NCI-H524 (cell line): ENCODE measurements at regions not wholly inside any gene's neighbourhood (a gene's known extent, or its start where the extent isn't known, plus 50 kb on each side); places are given as distances from the start of the nearest gene placed in this dataset.
"Not testable (repeated sequence)": the region's sequence is repeated elsewhere in the genome, so short reads cannot be mapped to it uniquely, and the experiment has no call there.

Source experiments
- DNase-seq, 2 experiments: peaks; one replicate each; lab custom pipeline; 2025; lab: John Stamatoyannopoulos, UW

DNA sequence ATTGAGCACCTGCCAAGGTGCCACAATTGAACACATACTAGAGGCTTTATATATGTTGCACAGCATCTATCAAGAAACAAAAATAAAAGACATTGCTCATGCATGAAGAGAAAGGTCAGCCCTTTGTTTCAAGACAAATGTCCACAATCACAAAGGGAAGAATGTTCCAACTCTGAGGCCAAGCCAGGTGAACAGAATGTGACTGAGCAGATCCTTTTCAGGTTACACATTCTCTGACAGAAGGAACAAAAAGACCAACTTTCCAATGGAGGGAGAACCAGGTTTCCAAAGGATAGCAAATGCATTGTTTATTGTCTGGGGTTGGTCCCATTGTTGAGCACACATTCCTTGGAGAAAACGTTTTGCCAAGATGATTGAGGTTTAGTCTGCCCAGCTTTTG, 50.2 kb upstream of the FAM174B start:
- DNase-seq = no peak

GRCh38 chr15:92706201-92706600, 50.6 kb upstream of the FAM174B start:
- no peak for DNase-seq

GRCh38 chr15:92707880-92708551, 52.4 kb upstream of the FAM174B start:
- DNase-seq = no peak

DNA sequence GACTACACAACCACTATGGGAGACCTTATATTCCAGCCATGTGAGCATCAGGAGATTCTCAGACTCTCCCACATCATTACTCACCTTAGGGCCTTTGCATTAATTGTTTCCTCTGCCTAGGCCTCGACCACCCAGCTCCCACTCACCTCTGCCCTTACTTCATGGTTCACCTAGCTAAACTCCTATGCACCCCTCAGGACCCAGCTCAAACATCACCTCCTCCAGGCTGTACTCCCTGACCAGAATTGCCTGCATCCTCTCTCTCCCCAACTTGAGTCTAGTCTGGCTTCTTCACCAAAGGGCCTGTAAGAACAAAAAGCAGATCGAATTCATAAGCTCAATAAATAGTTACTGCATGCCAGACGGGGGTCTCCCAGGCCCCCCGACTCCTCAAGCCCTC, 53.1 kb upstream of the FAM174B start:
- no peak for DNase-seq

DNA sequence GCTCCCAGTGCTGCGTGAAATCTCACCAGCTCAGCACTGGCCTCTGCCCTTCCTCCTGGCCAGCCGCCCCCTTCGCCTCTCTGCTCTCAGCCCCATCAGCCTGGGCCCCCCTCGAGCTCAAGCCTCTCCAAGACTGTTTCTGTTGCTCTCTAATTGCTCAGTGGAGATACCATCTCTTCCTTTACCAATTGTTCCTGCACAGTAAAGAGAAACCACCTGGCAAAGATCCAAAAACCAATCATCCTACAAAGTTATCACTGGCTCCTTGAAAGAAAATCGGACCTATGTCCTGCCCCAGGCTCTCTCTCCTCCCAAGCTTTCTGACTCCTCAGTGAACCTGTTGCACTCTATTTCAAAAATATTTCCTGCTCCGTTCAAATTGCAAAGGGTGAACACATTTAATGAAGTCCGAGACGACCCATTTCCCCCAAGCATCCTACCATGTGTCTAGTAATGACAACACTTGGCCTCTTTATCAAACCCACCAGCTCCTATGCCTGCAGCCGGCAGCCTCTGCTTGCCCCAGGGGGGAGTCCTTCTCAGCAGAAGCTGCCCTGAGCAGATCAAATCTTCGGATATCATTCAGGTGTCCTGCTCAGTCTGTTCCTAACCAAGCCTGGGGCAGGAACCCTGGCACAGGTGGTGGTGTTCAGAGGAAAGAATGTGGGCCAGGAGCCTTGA, 53.7 kb upstream of the FAM174B start:
- DNase-seq = no peak

- DNase-seq = no peak
Measured at GRCh38 chr15:92711457-92711831, 55.9 kb upstream of the FAM174B start.

- DNase-seq = peak; percentile 25 to 58
Measured at GRCh38 chr15:92714077-92714476, 58.5 kb upstream of the FAM174B start.

- DNase-seq = peak; percentile 78 to 83
Measured at GRCh38 chr15:92714477-92715401, 59.2 kb upstream of the FAM174B start.

DNA sequence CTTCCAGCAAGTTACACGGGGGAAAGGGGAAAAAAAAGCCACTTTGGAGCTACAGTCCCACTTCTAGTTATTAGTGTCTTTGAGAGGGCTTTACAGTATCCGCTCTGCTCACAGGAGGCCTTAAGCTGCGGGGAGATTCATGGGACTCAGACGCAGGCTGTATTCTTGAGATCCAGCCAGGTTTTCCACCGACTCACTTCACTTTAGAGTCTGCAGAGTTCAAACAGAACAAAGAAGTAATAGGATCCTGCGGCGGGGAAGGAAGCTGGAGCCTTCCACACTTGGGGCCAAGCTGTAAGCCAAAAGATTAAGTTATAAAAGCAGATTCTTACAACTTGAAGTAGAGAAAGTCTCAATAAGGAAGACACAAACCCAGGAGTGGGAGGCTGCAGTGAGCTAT, 60.2 kb upstream of the FAM174B start:
- peak; percentile 28 to 62 for DNase-seq

DNA sequence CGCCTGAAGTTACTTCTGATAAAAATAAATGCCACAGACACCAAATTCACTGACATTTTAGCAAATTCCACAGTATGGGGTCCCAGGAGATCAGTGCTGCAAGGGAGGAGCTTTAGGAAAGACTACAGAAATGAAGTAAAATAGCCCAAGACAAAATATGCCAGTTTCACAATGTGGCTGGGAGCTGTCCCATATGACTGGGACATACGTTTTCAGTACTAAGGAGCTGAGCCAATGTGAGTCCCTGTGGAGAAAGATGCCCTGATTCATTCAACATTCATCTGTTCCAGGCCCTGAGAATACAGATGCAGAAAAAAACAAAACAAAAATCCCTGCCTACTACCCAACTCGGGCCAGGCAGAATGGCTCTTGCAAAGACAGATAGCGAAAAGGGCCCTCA, 63.4 kb upstream of the FAM174B start:
- no peak for DNase-seq

DNA sequence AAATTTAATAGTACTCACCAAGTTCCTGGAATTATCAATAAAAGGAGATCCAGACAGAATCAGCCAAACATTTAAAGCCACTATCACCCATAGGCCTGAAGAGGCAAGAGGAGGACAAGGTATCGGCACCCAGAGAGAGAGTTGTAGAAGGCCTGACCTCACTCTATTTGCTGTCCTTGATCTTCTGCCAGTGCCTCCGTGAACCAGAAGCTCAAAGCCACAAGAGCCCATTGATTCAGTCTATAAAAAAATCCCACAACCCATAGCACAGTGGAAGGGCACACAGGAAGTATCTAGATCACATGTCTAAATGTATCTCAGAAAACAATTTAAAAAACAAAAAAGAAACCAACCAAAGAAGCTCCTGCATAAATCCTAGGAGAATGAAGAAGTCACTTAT, 68.6 kb upstream of the FAM174B start:
- no peak for DNase-seq

DNA sequence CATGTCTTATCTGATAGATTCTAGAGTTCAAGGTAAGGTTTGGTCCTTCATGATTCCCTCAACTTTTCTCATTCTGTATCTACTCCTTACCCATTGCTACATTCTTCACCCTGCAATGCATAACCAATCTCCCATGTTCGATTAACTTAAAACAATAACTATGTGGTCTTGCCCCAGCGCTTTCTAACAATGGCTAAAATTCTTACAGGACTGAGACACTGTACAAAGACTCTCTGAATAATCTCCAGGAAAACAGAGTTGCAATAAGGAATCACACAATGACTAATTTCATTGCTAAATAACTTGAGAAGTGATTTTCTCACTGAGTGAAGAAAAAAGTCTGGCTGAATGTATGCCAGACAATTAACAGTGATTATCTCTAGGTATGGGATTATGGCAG, 69.6 kb upstream of the FAM174B start:
- DNase-seq = no peak

- DNase-seq = no peak
Measured at GRCh38 chr15:92728266-92728665, 72.7 kb upstream of the FAM174B start.

DNA sequence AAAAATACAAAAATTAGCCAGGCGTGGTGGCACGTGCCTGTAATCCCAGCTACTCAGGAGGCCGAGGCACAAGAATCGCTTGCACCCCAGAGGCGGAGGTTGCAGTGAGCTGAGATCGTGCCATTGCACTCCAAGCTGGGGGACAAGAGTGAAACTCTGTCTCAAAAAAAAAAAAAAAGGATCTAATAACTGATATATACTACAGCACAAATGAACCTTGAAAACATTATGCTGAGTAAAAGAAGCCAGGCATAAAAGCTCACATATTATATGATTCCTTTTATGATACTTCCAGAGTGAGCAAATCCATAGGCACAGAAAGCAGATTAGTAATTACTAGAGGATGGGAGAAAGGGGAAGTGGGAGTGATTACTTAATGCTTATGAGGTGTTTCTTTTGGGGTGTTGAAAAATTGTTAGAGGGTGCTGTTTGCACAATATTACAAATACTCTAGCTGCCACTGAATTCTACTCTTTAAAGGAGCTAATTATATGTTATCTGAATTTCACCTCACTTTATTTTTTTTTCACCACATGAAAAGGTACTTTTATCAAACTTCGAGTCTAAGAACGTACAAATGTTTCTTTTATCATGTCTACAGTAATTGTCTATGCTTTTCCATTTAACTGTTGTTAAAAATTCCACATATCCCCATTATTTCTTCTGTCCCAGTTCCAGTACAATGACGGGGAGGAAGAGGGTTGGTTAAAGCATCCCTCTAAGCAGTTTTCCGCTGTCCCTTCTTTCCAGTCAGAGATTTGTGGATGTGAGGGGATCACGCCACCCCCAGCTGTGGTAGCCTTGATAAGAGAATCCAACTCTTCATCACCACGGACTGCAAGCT, 77.7 kb upstream of the FAM174B start:
- no peak for DNase-seq

- peak; percentile 10 to 40 for DNase-seq
Measured at GRCh38 chr15:92733934-92734521, 78.5 kb upstream of the FAM174B start.

DNA sequence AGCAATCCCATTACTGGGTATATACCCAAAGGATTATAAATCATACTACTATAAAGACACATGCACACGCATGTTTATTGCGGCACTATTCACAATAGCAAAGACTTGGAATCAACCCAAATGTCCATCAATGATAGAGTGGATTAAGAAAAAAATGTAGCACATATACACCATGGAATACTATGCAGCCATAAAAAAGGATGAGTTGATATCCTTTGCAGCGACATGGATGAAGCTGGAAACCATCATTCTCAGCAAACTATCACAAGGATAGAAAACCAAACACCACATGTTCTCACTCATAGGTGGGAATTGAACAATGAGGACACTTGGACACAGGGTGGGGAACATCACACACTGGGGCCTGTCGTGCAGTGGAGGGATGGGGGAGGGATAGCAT, 83.7 kb upstream of the FAM174B start:
- DNase-seq = not testable (repeated sequence)

- DNase-seq = no peak
Measured at GRCh38 chr15:92745845-92746271, 90.3 kb upstream of the FAM174B start.

GRCh38 chr15:92747047-92747446, 91.5 kb upstream of the FAM174B start:
- no peak for DNase-seq

GRCh38 chr15:92749216-92749615, 93.6 kb upstream of the FAM174B start:
- no peak for DNase-seq

- DNase-seq = no peak
Measured at GRCh38 chr15:92749946-92750345, 94.4 kb upstream of the FAM174B start.

- no peak for DNase-seq
Measured at GRCh38 chr15:92751528-92751927, 96.0 kb upstream of the FAM174B start.
